Stomach (tissue), 4 donors: ENCODE measurements at regions not wholly inside any gene's neighbourhood (a gene's known extent, or its start where the extent isn't known, plus 50 kb on each side); places are given as distances from the start of the nearest gene placed in this dataset.

Experiments used
- POLR2AphosphoS5 ChIP-seq, 3 donors: sonication (generic); formaldehyde crosslinking; IDR thresholded peaks; one replicate each; pipeline ENCODE4 v1.6.1; 2016; ENCODE audit warnings: antibody characterized with exemption in 3 of 3
- TF ChIP-seq, protein P1 (sequence below), 7 experiments: fragments of 450-650 bp in 4 of 7; fragments of 200-600 bp in 3 of 7; sonication (generic) in 3 of 7; IDR thresholded peaks; one replicate each; pipeline ENCODE4 v1.5.1; 2016 to 2019; ENCODE audit warnings: antibody characterized with exemption in 7 of 7, control low read depth in 2 of 7, mild to moderate bottlenecking in 1 of 7

DNA sequence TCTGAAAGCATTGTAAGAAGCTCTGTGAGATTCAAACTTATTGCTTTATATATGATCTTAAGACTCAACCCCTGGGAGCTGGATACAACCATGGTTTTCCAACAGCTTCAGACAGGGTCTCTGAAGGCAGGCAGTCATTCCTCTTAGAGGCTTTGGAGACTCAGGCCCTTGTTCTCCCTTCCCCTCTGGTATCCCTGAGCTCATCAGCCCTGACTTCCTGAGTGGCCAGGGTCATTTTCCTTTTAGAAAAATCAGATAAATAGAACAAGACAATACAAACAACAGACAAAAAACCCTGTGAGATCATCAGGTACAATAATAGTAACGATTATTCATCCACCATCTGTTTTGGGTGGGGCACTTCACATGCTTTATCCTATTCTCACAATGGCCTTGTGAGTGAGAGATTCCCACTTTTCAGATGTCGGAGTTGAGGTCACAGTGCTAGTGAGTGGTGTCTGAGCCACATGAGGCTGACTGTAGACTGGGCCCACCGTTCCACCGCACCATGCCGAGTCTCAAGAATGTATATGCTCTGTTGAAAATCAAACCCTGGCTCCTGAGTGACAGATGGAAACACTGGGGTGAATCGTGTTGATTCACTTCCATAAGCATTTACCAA, 144.2 kb downstream of the CXCL12 start:
- TF ChIP-seq, protein P1, sequence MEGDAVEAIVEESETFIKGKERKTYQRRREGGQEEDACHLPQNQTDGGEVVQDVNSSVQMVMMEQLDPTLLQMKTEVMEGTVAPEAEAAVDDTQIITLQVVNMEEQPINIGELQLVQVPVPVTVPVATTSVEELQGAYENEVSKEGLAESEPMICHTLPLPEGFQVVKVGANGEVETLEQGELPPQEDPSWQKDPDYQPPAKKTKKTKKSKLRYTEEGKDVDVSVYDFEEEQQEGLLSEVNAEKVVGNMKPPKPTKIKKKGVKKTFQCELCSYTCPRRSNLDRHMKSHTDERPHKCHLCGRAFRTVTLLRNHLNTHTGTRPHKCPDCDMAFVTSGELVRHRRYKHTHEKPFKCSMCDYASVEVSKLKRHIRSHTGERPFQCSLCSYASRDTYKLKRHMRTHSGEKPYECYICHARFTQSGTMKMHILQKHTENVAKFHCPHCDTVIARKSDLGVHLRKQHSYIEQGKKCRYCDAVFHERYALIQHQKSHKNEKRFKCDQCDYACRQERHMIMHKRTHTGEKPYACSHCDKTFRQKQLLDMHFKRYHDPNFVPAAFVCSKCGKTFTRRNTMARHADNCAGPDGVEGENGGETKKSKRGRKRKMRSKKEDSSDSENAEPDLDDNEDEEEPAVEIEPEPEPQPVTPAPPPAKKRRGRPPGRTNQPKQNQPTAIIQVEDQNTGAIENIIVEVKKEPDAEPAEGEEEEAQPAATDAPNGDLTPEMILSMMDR (IDR thresholded peaks at IDR 0.05): no peak
- no peak for TF ChIP-seq POLR2AphosphoS5 (IDR thresholded peaks at IDR 0.05)
